ENCODE measurements at regions not wholly inside any gene's neighbourhood (a gene's known extent, or its start where the extent isn't known, plus 50 kb on each side); places are given as distances from the start of the nearest gene placed in this dataset.

DNA sequence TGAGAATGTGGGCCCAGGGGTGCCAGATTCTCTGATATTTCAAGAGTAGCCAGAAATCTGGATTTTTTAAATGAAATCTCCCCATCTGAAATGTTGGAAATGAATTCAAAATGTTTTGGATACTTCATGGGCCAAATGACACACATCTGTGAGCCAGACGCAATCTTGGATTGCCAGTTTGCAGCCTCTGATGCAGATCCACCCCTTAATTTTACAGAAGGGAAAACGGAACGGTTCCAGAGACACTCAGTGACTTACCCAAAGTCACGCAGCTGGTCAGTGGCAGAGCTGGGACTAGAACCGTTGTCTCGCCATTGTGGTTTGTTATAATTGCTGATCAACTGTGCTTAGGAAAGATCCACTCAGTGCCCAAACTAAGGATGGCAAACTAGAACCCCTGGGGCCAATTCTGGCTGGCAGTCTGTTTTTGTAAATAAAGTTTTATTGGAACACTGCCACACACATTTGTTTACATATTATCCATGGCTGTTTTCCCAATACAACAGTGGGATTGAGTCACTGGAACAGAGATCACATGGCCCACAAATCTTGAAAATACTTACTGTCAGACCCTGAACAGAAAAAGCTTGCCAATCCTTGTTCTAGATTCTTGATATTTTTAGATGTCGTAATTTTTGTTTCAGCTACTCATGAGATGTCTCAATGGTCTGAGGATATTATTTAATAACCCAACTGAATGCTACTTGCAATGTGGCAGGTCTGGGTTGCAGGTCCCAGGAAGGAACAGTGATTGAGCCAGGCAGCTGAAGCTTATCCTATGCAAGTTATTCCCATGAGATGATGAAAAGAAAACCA is 143.8 kb downstream of the AXIN2 start:
- no TSS peak for BruUV-seq (replicated peaks)
- Histone ChIP-seq H3K14ac (replicated peaks; ENCODE audit: low read depth, low read length) (no peak overlapping the region), H3K4me1 (ENCODE audit: control insufficient read depth, insufficient read depth, low read length) (no peaks in the 10 kb centered on the region), H3K9me1 (ENCODE audit: insufficient read depth, low read length) (no peaks in the 10 kb centered on the region; the same call in 1 of the 2 replicates), H2BK20ac (ENCODE audit: low read depth, low read length) (no peak overlapping the region), H4K8ac (ENCODE audit: low read depth in 2 of 2, low read length in 2 of 2) (no peak overlapping the region), H4K20me1 (ENCODE audit: insufficient read depth, low read length) (no peaks in the 10 kb centered on the region), H3K9ac (ENCODE audit: low read depth, low read length) (no peak overlapping the region), H3K9me3 (ENCODE audit: control insufficient read depth, insufficient read depth, low read length) (no peaks in the 10 kb centered on the region; the same call in 1 of the 2 replicates), H3K4ac (ENCODE audit: low read depth, low read length) (no peak overlapping the region), H2AK9ac (replicated peaks; ENCODE audit: low read depth, low read length, poor library complexity) (no peak overlapping the region), H2AFZ (replicated peaks; ENCODE audit: low read length, poor library complexity) (no peak overlapping the region), H4K91ac (ENCODE audit: insufficient read depth, low read depth, low read length) (no peak overlapping the region), H3K36me3 (ENCODE audit: control insufficient read depth, insufficient read depth, low read length) (no peaks in the 10 kb centered on the region), H3K4me2 (ENCODE audit: low read depth, low read length) (no peak overlapping the region), H3K4me3 (ENCODE audit: insufficient read depth, low read depth, low read length) (no peak overlapping the region), H4K5ac (ENCODE audit: low read depth, low read length) (no peak overlapping the region), H3K56ac (ENCODE audit: extremely low read depth, insufficient read depth, low read length) (no peak overlapping the region), H3K23ac (ENCODE audit: low read depth, low read length) (no peak overlapping the region), H3K79me1 (ENCODE audit: low read depth in 1 of 2, low read length in 2 of 2) (no peaks in the 10 kb centered on the region), H2AK5ac (ENCODE audit: low read depth, low read length) (no peak overlapping the region), H3K27ac (ENCODE audit: insufficient read depth, low read length) (no peak overlapping the region), H2BK15ac (ENCODE audit: low read depth, low read length) (no peak overlapping the region), H3K18ac (ENCODE audit: low read depth, low read length) (no peak overlapping the region), H3K27me3 (ENCODE audit: control insufficient read depth, insufficient read depth, low read length) (no peaks in the 10 kb centered on the region), H2BK120ac (ENCODE audit: low read depth, low read length) (no peak overlapping the region), H2BK5ac (ENCODE audit: low read depth, low read length, poor library complexity, severe bottlenecking) (no peak overlapping the region)
- dilution Hi-C loops (cut with HindIII; ENCODE audit: low sequenced_read_pairs, unreplicated experiment) (no loop called here), in situ Hi-C loops (cut with MboI; ENCODE audit: low sequenced_read_pairs) (no loop called here), intact Hi-C loops (cut with micrococcal nuclease) (no loop called here)
- POLR2A ChIA-PET (ENCODE audit: unreplicated experiment): no interaction called here
- DNase-seq (no peak), ATAC-seq (ENCODE audit: low read depth) (no peak)
- no peak for TF ChIP-seq CEBPB (IDR thresholded peaks at IDR 0.05; ENCODE audit: low read depth, low read length)
- TF ChIP-seq FOS (IDR thresholded peaks at IDR 0.05; ENCODE audit: low read depth, low read length): no peak
- TF ChIP-seq, protein P1, sequence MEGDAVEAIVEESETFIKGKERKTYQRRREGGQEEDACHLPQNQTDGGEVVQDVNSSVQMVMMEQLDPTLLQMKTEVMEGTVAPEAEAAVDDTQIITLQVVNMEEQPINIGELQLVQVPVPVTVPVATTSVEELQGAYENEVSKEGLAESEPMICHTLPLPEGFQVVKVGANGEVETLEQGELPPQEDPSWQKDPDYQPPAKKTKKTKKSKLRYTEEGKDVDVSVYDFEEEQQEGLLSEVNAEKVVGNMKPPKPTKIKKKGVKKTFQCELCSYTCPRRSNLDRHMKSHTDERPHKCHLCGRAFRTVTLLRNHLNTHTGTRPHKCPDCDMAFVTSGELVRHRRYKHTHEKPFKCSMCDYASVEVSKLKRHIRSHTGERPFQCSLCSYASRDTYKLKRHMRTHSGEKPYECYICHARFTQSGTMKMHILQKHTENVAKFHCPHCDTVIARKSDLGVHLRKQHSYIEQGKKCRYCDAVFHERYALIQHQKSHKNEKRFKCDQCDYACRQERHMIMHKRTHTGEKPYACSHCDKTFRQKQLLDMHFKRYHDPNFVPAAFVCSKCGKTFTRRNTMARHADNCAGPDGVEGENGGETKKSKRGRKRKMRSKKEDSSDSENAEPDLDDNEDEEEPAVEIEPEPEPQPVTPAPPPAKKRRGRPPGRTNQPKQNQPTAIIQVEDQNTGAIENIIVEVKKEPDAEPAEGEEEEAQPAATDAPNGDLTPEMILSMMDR (conservative IDR thresholded peaks at IDR 0.05; ENCODE audit: low read depth, low read length): no peak
- no peak for TF ChIP-seq RCOR1 (IDR thresholded peaks at IDR 0.05; ENCODE audit: insufficient replicate concordance, low read length)
- TF ChIP-seq, protein P2, sequence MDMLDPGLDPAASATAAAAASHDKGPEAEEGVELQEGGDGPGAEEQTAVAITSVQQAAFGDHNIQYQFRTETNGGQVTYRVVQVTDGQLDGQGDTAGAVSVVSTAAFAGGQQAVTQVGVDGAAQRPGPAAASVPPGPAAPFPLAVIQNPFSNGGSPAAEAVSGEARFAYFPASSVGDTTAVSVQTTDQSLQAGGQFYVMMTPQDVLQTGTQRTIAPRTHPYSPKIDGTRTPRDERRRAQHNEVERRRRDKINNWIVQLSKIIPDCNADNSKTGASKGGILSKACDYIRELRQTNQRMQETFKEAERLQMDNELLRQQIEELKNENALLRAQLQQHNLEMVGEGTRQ (IDR thresholded peaks at IDR 0.05; ENCODE audit: low read depth, low read length): no peak
- TF ChIP-seq POLR2A (IDR thresholded peaks at IDR 0.05; ENCODE audit: low read depth, low read length): no peak
- TF ChIP-seq NFE2L2 (IDR thresholded peaks at IDR 0.05; ENCODE audit: low read depth, low read length): no peak
- no peak for TF ChIP-seq RAD21 (IDR thresholded peaks at IDR 0.05; ENCODE audit: low read length)
- TF ChIP-seq MAZ (IDR thresholded peaks at IDR 0.05; ENCODE audit: borderline replicate concordance, low read depth, low read length): no peak
- TF ChIP-seq RFX5 (IDR thresholded peaks at IDR 0.05; ENCODE audit: low read depth, low read length): no peak
- TF ChIP-seq MXI1 (IDR thresholded peaks at IDR 0.05; ENCODE audit: borderline replicate concordance, low read depth, low read length): no peak
- TF ChIP-seq, protein P3, sequence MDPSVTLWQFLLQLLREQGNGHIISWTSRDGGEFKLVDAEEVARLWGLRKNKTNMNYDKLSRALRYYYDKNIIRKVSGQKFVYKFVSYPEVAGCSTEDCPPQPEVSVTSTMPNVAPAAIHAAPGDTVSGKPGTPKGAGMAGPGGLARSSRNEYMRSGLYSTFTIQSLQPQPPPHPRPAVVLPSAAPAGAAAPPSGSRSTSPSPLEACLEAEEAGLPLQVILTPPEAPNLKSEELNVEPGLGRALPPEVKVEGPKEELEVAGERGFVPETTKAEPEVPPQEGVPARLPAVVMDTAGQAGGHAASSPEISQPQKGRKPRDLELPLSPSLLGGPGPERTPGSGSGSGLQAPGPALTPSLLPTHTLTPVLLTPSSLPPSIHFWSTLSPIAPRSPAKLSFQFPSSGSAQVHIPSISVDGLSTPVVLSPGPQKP (IDR thresholded peaks at IDR 0.05; ENCODE audit: borderline replicate concordance, low read depth, low read length): no peak
- no peak for TF ChIP-seq MAFK (IDR thresholded peaks at IDR 0.05; ENCODE audit: low read depth, low read length)
- TF ChIP-seq BHLHE40 (IDR thresholded peaks at IDR 0.05; ENCODE audit: low read depth, low read length): no peak
- TF ChIP-seq SMC3 (IDR thresholded peaks at IDR 0.05; ENCODE audit: low read depth, low read length): no peak
- 89% methylated on average over 3 of the region's 7 CpGs; no CpG with 5 or more reads in 1 of the 2 experiments for WGBS, 2 experiments (ENCODE audit: extremely low coverage in 2 of 2, insufficient read length in 1 of 2)
- CTCF ChIA-PET: no interaction called here

Measured in IMR-90 (cell line).